ENCODE measurements at regions not wholly inside any gene's neighbourhood (a gene's known extent, or its start where the extent isn't known, plus 50 kb on each side); places are given as distances from the start of the nearest gene placed in this dataset.
"Not testable (repeated sequence)": the region's sequence is repeated elsewhere in the genome, so short reads cannot be mapped to it uniquely, and the experiment has no call there.

DNA sequence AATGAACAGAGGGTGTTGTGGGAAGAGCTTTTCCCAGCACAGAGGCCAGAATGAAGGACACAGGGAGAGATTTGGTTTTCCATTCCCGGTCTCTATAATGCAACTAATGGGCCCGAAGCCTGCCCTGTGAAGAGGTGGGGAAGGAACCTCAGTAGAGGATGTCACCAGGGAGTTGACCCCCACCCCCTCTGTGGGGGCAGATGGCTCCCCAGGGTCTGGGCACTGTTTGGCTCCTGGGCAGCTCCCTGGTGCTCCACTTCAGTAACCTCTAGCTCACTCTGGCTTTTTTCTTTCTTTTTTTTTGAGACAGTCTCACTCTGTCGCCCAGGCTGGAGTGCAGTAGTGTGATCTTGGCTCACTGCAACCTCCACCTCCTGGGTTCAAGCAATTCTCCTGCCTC is 109.1 kb upstream of the DLG1 start:
- Histone ChIP-seq H3K36me3 (ENCODE audit: control insufficient read depth, insufficient read depth, low read length) (no peaks in the 10 kb centered on the region), H3K4me3 (ENCODE audit: low read depth, low read length) (no peak overlapping the region), H3K27me3 (ENCODE audit: control insufficient read depth, insufficient read depth, low read length) (no peaks in the 10 kb centered on the region)
- FAIRE-seq (no peak), DNase-seq (ENCODE audit: low read depth) (no peak)
- TF ChIP-seq, protein P1, sequence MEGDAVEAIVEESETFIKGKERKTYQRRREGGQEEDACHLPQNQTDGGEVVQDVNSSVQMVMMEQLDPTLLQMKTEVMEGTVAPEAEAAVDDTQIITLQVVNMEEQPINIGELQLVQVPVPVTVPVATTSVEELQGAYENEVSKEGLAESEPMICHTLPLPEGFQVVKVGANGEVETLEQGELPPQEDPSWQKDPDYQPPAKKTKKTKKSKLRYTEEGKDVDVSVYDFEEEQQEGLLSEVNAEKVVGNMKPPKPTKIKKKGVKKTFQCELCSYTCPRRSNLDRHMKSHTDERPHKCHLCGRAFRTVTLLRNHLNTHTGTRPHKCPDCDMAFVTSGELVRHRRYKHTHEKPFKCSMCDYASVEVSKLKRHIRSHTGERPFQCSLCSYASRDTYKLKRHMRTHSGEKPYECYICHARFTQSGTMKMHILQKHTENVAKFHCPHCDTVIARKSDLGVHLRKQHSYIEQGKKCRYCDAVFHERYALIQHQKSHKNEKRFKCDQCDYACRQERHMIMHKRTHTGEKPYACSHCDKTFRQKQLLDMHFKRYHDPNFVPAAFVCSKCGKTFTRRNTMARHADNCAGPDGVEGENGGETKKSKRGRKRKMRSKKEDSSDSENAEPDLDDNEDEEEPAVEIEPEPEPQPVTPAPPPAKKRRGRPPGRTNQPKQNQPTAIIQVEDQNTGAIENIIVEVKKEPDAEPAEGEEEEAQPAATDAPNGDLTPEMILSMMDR (IDR thresholded peaks at IDR 0.05; ENCODE audit: insufficient read depth, low read length, severe bottlenecking) = no peak

DNA sequence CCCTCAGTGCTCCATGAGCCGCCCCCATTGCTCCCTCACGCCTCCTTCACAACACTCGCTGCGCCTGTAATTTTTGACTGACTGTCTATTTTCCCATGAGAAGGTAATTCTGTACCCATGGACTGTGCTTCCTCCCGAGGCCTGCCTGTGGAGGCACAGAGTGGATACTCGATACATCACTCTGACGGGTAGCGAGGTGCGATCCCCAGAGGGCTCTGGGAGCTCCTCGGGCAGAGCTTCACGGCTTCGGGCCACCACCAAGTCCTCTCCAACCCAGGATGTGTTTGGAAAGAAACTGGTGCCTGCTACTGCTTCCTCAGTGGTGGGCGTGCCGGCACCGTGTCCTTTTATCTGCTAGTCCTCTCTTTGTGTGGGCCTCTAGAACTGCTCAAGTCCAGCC is 108.6 kb upstream of the DLG1 start:
- TF ChIP-seq, protein P1 (IDR thresholded peaks at IDR 0.05; ENCODE audit: insufficient read depth, low read length, severe bottlenecking) = no peak
- FAIRE-seq = no peak
- no peak for DNase-seq (ENCODE audit: low read depth)
- H3K4me3 ChIP-seq (ENCODE audit: low read depth, low read length) = no peak overlapping the region
- H3K27me3 ChIP-seq (ENCODE audit: control insufficient read depth, insufficient read depth, low read length) = no peaks in the 10 kb centered on the region
- no peaks in the 10 kb centered on the region for H3K36me3 ChIP-seq (ENCODE audit: control insufficient read depth, insufficient read depth, low read length)

DNA sequence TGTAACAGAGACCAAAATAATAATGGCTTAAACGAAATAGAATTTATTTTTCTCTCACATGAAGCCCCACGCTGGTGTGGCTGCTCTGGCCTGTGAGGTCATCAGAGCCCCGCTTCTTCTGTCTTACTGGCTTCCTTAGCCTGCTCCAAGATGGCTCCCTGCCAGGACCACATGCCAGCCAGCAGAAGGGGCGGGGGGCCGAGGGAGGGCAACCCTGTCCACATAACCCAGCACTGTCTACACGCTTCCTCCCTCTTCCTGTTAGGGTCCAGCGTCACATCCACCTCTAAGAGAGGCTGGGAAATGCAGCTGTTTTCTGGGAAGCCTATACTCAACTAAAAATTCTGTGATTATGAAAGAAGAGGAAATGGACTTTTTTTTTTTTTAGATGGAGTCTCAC is 107.9 kb upstream of the DLG1 start:
- TF ChIP-seq, protein P1 (IDR thresholded peaks at IDR 0.05; ENCODE audit: insufficient read depth, low read length, severe bottlenecking) = no peak
- Histone ChIP-seq H3K4me3 (ENCODE audit: low read depth, low read length) (no peak overlapping the region), H3K27me3 (ENCODE audit: control insufficient read depth, insufficient read depth, low read length) (no peaks in the 10 kb centered on the region), H3K36me3 (ENCODE audit: control insufficient read depth, insufficient read depth, low read length) (no peaks in the 10 kb centered on the region)
- DNase-seq (ENCODE audit: low read depth) (no peak), FAIRE-seq (no peak)

DNA sequence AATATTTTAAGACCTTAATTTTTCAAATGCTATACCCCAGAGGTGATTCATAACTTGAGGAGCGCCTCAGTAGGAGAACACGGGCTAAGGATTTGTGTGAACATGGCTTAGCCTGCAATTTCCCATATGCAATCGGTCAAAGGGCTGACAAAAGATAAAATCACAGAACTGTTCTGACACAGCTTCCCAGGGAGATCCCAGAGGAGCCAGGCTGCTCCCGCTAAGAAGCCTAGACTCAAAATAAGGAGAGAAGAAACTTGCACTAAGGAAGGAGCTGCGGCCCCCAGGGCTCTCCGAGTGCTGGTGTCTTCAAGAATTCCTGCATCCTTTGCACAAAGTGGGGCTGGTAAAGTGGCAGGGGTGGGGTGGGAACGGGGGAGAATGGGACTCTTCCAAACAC is 106.3 kb upstream of the DLG1 start:
- no peaks in the 10 kb centered on the region for H3K36me3 ChIP-seq (ENCODE audit: control insufficient read depth, insufficient read depth, low read length)
- H3K27me3 ChIP-seq (ENCODE audit: control insufficient read depth, insufficient read depth, low read length) = no peaks in the 10 kb centered on the region
- no peak overlapping the region for H3K4me3 ChIP-seq (ENCODE audit: low read depth, low read length)
- DNase-seq (ENCODE audit: low read depth) = no peak
- no peak for FAIRE-seq
- TF ChIP-seq, protein P1 (IDR thresholded peaks at IDR 0.05; ENCODE audit: insufficient read depth, low read length, severe bottlenecking) = no peak

DNA sequence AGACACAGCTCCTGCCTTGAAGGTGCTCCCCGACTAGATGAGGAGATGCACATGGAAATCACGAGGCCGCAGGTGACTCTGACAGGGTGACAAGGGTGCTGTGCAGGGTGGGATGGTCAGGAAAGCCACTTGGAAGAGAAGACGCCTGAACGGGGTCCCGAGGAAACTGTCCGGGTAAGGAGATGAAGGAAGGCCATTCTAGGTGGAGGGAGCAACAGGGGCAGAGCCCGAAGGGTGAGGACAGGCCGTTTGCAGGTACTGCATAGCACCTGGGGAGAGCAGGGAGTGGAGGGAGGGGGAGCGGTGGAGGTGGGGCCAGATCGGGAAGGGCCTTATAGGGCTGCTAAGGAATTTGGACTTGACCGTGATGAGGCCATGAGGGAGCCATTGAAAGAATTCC is 105.6 kb upstream of the DLG1 start:
- DNase-seq (ENCODE audit: low read depth) = no peak
- H3K4me3 ChIP-seq (ENCODE audit: low read depth, low read length) = no peak overlapping the region

DNA sequence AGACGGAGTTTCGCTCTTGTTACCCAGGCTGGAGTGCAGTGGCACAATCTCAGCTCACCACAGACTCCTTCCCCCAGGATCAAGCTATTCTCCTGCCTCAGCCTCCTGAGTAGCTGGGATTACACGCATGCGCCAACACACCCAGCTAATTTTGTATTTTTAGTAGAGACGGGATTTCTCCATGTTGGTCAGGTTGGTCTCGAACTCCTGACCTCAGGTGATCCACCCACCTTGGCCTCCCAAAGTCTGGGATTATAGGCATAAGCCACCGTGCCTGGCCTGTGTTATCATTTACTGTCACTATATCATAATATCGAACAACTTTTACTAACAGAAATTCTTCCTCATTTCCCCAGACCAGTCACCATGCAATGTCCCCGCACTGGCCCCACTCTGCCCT is 104.0 kb upstream of the DLG1 start:
- not testable (repeated sequence) for FAIRE-seq; H3K4me3 ChIP-seq (ENCODE audit: low read depth, low read length); H3K27me3 ChIP-seq (ENCODE audit: control insufficient read depth, insufficient read depth, low read length); DNase-seq (ENCODE audit: low read depth); H3K36me3 ChIP-seq (ENCODE audit: control insufficient read depth, insufficient read depth, low read length)

More for the DNA sequence above, 105.6 kb upstream of the DLG1 start:
- no peak for FAIRE-seq
- no peaks in the 10 kb centered on the region for H3K27me3 ChIP-seq (ENCODE audit: control insufficient read depth, insufficient read depth, low read length)
- TF ChIP-seq, protein P1 (IDR thresholded peaks at IDR 0.05; ENCODE audit: insufficient read depth, low read length, severe bottlenecking) = no peak
- H3K36me3 ChIP-seq (ENCODE audit: control insufficient read depth, insufficient read depth, low read length) = no peaks in the 10 kb centered on the region

Measured in bronchial epithelial cell (primary cell).